NCI-H1436 (cell line): ENCODE measurements at regions not wholly inside any gene's neighbourhood (a gene's known extent, or its start where the extent isn't known, plus 50 kb on each side); places are given as distances from the start of the nearest gene placed in this dataset.

Experiments used
- DNase-seq: peaks from one replicate; lab custom pipeline; 2025; lab: John Stamatoyannopoulos, UW

DNA sequence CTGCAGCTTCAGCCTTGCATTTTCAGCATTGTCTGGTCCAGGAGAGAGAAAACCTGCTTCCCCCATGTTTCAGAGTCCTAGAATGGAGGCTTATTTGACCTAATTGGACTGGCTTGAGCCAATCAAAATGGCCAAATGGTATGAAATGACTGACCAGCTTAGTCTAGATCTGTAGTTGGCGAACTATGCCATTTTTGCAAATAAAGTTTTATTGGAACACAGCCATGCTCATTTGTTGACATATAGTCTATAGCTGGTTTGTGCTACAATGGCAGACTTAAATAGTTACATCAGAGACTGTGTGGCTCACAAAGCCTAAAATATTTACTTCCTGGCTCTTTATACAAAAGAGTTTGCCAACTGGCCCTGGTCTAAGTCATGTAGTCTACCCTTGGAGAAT, 180.8 kb downstream of the HS3ST3B1 start:
- DNase-seq, result no peak

DNA sequence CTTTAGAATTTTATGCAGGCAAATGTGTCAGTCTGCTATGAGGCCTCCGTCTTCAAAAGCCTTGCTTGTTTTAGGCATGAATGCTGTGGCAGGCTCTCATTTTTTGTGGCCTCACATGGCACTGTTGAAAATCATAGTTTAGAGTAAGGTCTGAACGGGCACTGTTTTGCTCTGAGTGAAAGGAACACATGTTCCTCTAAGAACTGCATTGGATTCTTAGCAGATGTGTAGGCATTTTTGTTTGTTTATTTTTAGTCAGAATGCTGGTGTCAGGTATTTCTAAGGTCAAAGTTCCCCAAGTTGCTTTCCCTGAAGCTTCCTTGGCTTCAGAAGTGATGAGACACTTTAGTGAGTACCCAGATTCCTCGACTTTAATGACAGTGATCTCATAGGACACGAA, 173.7 kb downstream of the HS3ST3B1 start:
- DNase-seq, result no peak

DNA sequence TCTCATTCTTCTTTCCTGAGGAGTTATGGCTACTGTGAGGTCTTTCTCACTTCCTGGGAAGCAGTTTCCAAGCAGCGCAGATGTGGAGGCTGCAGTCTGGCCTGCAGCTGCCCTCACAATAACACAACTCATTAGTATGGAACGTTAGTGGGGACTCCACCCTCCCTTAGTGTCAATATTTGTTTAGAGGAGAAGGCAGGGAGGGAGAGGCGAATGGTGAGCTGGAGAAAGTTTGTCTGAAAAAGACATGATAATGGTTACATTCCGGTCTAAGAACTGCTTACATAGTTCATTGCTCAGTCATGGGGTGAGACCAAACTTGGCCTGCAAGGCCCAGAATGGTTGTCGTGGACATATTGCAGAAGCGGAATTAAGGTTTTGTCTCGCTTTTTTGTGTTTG, 170.2 kb downstream of the HS3ST3B1 start:
- no peak for DNase-seq

DNA sequence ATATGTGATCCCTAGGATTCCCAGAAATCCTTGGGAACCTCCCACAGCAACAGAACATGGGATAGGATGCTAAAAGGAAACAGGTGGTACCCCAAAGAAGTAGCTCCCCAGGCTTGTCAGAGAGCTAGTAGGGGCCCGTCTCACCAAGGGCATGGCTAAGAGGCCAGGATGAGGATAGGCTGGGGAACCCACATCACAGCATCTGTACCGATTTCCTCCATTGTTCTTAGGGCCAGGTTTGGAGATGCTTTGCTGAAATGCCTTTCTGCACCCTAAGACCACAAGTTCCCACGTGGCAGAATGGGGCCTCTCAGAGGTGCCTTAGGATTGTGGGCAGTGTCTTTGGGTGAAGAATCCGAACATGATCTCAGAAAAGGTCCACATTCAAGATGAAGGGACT, 169.5 kb downstream of the HS3ST3B1 start:
- no peak for DNase-seq

DNA sequence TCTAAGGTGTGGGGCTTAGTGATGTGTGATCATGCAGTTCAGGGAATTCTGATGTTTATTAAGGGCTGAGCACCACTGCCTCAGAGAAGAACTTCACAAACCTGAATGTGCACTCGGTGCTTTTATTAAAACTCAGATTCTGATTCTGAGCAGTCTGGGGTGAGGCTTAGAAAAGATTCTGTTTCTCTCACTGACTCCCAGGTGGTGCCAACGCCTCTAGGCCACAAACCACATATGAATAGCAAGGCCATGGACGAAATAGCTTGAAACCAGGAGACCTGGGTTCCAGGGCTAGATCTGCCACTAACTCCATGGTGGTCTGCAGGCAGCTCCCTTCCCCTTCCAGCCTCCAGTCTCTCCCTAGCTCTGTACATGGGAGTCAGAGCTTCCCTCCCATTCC, 169.1 kb downstream of the HS3ST3B1 start:
- no peak for DNase-seq

DNA sequence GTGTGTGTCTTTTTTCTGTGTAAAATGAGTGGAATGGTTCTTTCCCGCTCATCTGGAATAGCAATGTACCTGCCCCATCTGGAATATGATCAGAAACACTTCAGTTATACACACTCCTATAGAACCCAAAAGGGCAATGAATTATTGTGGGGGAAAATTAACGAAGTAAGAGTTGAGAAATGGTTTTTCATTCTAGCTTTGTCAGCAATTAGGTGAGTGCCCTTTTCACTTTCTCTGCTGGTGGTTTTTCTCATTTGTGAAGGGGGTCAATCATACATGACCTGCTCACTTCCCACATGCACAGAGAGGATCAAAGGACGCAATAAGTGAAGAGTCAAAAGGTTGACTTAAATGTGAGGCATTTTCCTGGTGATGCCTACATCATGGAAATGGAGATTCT, 168.0 kb downstream of the HS3ST3B1 start:
- DNase-seq, result no peak

DNA sequence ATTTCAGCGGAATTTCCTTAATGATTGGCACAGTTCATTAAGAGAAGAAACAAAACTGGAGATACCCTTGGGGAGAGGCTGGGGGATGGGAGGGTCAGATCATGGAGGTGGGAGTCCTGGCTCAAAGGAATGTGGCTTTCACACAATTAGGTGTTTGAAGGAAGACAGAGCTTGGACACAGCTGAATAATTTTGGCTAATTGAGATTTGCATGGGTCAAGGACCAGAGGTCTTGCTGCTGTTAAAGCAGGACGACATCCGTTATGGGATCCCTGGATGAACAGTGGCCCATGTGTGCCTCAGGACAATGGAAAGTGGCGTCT, 160.3 kb downstream of the HS3ST3B1 start:
- no peak for DNase-seq

DNA sequence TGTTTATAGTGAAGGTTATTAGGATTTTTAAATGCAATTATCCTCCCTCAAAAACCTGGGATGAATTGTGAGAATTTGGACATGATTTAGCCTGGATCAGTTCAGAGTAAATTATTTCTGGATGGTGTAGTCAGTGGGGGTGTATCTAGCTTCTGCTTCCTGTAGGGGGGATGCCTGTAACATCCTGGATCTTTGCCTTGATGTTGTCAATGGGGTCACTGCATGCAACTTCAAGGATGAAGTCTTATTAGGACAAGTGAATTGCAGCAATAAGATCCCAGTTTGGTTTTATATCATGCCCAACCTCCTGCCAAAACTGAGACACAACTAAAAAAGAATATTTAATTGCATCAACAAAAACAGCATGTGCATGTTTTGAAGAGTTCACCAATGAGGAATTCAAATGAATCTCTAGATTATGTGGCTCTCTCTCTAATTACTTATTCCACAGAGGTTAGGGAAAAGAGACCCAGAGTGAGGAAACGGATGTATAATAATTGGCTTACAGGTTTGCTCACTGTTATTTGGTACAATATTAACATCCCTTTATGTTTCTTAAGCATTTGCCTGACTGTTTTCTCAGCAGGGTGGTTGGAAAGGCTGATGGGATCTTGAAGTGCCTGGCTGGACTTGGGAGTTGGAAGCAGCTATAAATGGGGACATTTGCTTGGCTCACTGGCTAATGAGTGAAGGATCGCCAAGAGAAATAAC, 159.8 kb downstream of the HS3ST3B1 start:
- DNase-seq, result no peak

DNA sequence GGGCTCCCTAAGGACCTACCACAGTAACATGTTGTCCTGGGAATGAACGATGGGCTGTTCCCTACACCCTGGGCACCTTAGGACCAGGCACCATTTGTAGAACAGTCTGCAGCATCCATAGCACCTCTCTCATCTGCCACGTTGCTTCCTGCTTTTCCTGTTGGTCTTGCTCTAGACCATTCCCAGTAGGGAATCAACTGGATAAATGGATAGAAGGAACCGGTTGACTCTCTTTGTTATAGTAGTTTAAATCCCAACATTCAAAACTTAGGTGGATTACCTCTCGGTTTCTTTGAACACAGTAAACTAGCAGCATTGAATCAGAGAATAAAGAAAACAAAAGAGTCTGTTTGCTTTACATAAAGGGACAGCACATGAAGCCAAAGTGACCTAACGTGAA, 159.1 kb downstream of the HS3ST3B1 start:
- DNase-seq, result no peak

DNA sequence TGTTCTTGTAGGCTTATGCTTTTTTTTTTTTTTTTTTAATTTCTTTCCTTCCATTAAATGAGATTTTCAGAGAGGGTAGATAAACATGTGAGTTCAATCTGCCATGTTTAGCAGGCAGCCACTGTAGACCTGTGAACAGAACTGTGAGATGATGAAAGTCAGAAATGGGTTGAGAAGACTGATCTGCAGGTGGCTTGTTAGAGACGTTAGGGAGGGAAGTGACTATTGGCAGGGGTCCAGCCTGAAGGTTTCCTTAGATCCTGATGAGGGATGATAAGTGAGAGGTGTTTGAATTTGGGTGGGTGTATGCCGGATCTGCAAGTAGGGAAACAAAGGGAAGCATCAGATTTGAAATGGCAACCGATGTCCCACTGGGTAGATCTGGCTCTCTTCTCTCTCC, 157.8 kb downstream of the HS3ST3B1 start:
- no peak for DNase-seq

DNA sequence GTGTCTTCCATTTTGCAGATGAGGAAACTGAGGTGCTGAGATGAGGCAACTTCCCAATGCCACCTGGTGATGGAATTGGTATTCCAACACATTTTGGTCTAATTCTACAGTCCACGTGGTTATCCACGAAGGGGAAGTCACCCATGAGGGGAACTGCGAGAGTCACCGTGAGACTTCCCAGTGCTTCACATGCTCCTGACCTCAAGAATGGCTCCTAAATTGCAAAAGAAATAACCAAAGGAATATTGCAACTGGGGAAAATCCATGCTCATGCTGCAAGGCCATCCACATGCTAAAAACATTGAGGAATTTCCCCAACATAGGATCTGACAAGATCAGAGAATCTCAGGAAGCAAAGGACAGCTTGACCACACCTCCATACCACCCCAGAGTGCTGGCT, 153.9 kb downstream of the HS3ST3B1 start:
- DNase-seq, result no peak

DNA sequence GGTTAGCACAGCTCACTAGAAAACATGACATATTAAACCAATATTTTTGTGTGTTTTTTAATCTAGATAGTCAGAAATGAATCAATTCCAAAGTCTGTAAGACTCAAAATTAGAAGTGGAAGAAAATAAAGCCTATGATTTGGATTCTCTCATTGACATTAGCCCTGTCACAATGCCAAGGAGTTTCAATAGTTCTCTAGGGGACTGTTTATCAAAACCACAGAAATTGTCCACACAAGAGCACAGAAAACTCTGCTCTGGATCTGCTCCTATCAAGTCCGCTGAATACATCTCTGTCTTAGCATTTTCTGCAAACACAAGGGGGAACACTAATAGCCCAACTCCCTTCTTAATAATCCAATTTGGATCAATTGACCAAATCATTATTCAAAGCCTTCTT, 152.0 kb downstream of the HS3ST3B1 start:
- DNase-seq, result no peak

DNA sequence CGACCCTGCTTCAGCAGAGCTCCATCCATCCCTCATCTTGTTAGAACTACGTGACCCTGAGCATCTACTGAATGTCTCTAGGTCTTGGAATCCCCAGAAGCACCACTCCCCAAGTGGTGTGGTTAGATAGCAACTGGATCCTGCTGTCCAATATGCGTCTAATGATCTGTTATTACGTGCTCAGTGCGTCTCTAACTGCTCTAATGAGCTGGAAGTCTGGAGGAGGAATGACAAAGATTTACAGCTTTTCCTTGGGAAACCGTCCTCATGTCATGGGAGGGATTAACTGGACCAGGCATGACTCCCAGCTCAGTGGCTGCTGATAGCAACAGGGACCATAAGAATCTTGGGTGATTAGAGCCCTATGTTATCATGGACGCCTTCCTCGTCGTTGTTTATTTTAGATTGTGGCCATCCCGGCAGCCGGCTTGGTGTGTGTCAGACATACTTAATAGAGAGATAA, 150.9 kb downstream of the HS3ST3B1 start:
- no peak for DNase-seq

DNA sequence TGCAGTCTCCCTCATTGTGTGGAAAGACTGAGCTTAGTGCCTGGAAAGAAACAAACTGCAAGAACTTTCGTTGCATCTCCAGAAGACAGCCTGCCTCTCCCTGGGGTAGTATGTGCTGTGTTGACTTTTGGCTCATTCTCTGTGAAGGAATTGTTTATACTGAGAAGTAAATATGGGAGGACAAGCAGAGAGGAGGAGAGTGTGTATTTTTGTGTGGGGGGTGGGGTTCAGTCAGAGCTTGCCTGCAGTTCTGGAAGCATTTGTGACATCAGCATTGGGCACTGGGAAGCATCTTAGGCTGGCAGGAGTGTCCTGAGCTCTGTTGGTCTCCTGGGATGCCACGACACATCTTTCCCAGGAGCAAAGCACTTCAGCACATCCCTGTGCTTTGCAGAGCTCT, 147.9 kb downstream of the HS3ST3B1 start:
- DNase-seq, result no peak

DNA sequence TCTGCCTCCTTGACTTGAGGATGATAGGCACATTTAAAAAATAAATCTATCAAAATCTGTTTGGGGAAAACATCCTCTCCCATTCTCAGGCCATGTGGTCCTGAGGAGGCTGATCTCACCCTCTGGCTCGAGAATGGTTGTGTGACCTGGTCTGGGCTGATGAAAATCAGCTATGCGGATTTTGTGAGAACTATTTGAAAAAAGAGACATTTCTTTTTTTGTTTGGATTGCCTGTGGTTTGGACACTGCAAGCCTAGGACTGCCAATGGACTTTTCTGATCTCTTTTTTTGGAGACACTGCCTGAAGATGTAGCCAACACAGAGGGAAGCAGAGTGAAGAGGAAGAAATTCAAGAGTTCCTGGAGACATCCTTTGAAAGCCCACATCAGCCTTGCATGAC, 145.9 kb downstream of the HS3ST3B1 start:
- no peak for DNase-seq

DNA sequence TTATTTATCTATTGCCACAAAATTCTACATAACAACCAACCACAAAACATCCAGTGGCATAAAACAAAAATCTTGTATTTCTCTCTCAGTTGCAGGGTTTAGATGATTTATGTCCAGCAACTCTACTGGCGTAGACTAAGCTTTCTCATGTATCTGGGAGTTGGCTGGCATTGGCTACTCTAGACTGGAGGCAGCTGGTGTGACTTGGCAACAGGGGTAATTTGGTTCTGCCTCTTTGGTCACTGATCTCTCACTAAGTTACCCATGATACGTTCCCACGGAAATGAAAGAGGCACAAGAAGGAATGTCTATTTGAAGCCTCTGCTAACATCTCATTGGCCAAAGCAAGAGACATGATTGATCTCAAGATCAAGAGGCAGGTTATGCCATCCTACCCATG, 144.0 kb downstream of the HS3ST3B1 start:
- DNase-seq, result no peak

DNA sequence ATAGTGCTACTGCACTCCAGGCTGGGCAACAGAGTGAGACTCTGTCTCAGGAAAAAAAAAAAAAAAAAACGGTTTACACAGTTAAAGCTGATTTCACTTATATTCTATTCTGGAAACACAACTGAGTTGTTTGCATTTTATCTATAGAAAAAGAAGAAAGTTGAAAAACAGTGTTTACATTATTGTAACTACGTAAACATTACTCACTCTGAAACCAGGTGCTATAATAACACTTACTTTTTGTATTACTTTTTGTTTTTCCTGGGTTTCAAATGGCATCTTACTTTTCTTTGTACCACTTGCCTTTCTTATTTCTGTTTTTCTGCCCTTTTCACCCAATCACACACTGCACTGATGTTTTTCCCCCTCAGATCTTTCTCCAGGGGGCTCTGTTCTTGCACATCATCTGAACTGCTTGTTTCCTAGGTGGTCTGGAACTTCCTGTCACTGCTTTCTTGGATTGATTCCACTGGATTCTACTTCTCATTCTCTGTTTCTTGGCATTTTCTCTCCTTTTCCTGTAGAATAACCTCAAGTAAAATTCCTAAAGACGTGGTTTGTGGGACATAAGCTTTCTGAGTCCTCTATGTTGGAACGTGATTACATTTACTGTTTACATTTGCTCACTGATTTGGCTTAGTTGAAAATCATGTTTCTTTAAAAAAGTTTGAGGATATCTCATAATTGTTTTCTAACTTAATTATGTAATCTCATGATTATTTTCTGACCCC, 142.1 kb downstream of the HS3ST3B1 start:
- no peak for DNase-seq

DNA sequence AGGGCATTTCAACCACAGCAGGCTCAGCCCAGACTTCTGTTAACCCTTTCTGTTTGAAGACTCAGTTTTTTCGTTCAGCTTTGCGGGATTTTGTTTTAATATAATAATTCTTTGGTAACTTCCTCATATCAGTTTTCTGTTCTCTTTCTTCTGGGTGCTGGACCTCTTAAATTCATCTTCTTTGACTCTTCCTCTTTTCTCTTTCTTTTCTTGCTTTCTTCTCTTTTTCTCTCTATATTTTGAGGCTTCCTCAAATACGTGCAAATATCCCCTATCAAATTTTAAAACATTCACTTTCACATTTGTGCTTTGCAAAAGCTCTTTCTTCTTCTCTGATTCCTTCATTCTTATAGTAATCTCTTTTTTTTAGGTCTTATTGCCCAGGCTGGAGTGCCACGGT, 136.3 kb downstream of the HS3ST3B1 start:
- DNase-seq, result no peak

DNA sequence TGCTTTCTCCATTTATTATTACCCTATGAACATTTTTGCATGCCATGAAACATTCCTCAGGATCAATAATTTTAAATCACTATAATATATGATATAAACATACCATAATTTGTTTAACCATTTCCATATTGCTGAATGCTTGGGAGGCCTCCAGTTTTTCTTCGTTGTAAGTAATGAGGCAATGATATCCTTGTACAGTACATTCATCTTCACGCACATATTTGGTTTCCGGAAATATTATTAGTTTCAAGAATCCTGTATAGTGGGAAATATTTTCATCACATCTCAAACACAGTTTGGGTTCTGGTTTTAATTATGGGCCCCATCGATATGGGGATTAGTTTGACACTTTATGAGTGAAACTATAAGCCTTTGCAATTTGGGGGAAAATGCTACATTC, 135.4 kb downstream of the HS3ST3B1 start:
- DNase-seq, result no peak

DNA sequence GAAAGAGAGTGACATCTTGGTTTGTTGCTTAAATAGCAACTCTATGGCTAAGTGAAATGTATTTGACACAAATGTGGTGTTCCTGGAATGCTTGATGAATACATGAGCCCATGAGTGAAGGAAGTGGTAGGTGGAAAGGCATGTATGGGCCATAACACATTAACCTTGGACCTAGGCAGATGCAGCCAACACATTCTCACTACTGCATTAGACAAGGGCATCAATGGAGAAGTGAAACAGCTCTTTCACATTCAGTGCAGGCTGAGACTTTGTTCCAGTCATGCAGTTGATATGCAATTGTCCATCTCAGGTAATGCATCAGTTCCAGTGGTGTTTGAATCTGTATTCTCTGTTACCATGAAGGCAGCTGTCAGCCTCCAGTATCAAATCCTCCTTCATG, 133.6 kb downstream of the HS3ST3B1 start:
- DNase-seq, result no peak

DNA sequence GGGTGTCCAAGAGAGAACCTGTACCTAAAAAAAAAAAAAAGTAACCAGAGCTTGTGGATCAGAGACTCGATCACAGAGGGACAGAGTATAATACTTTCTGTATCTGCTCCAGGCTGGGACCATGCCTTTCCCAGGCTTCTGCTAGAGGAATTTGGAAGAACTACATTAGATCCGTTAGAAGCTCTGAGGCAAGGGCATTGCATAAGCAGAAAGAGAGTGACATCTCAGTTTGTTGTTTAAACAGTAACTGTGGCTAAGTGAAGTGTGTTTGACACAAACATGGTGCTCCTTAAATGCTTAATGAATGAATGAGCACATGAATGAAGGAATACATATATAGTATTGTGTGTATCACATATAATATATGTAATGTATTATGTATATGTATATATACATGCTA, 131.2 kb downstream of the HS3ST3B1 start:
- DNase-seq, result no peak

DNA sequence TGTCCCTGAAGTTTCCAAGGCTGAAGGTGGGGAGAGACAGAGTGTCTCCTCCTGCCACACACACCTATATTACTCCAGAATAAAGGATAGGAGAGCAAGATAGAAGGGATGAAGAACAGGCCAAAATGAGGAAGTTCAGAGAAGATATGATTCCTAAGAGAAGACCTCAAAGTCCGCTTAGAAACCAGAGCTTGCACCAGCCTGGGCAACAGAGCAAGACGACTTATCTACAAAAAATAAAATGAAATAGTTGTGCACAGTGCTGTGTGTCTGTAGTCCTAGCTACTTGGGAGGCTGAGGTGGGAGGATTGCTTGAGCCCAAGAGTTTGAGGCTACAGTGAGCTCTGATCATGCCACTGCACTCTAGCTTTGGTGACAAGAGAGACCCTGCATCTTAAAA, 128.2 kb downstream of the HS3ST3B1 start:
- DNase-seq, result no peak

DNA sequence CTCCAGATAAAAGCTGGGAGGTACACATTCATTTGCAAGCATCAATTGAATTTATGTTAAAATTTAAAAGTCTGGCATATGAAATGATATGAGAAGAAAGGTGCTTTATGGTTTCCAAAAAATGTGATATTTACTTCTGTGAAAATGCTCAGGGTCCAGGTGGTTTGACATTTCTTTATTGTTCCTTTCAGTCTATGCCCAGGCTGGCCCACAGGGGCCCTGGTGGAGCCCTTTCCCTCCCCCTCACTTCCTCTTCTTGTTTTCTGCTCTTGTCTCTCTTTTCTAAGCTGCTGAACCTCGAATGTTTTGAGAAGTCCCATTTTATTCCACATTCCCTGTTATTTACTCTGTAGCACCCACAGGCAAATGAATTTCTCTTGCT, 127.8 kb downstream of the HS3ST3B1 start:
- DNase-seq, result no peak
